IMR-90 (cell line): ENCODE measurements at regions not wholly inside any gene's neighbourhood (a gene's known extent, or its start where the extent isn't known, plus 50 kb on each side); places are given as distances from the start of the nearest gene placed in this dataset.

Experiments used
- ATAC-seq: fragments of 200-7000 bp; cut with Tn5 transposase; 2 replicates; pipeline ENCODE4 v1.9.1; 2020; ENCODE audit warnings: low read depth, mild to moderate bottlenecking, moderate library complexity
- BruUV-seq: library from RNA; stranded (reverse); fragments of 400-500 nt; replicated peaks from 2 replicates; lab custom pipeline; 2021; lab: Mats Ljungman, UMichigan
- CTCF ChIA-PET: fragments of 300-600 bp; formaldehyde crosslinking; extraction: SDS; loops from one replicate; lab custom pipeline; 2021; ENCODE audit warnings: antibody characterized with exemption; lab: Yijun Ruan, JAX
- POLR2A ChIA-PET: fragments of 300-600 bp; sonication (Branson Sonifier 250); formaldehyde crosslinking; loops from one replicate; lab custom pipeline; 2022; ENCODE audit warnings: antibody characterized with exemption; ENCODE audit not compliant: unreplicated experiment; lab: Charles Lee
- DNase-seq: peaks from one replicate; pipeline ENCODE4 v3.0.0; 2013
- H2AFZ ChIP-seq: replicated peaks from 2 replicates; pipeline ENCODE3; 2013; ENCODE audit warnings: low read length, mild to moderate bottlenecking; ENCODE audit not compliant: poor library complexity
- H2AK5ac ChIP-seq: 2 replicates; pipeline ENCODE4 v1.6.1; 2013; ENCODE audit warnings: low read depth, low read length, inconsistent platforms
- H2AK9ac ChIP-seq: replicated peaks from 2 replicates; pipeline ENCODE3; 2013; ENCODE audit warnings: mild to moderate bottlenecking, low read depth, low read length, moderate library complexity; ENCODE audit not compliant: poor library complexity
- H2BK120ac ChIP-seq: 2 replicates; pipeline ENCODE4 v1.6.1; 2013; ENCODE audit warnings: low read depth, low read length, inconsistent platforms
- H2BK15ac ChIP-seq: 3 replicates; pipeline ENCODE4 v1.6.1; 2013; ENCODE audit warnings: low read depth, low read length, inconsistent platforms
- H2BK20ac ChIP-seq: 2 replicates; pipeline ENCODE4 v1.6.1; 2013; ENCODE audit warnings: low read depth, mild to moderate bottlenecking, inconsistent platforms, low read length, moderate library complexity
- H2BK5ac ChIP-seq: 2 replicates; pipeline ENCODE4 v1.6.1; 2013; ENCODE audit warnings: mild to moderate bottlenecking, low read depth, low read length, inconsistent platforms; ENCODE audit not compliant: poor library complexity, severe bottlenecking
- H3K14ac ChIP-seq: replicated peaks from 2 replicates; pipeline ENCODE4 v1.6.1; 2013; ENCODE audit warnings: low read depth, low read length, inconsistent platforms
- H3K18ac ChIP-seq: 2 replicates; pipeline ENCODE4 v1.6.1; 2013; ENCODE audit warnings: low read depth, low read length, control low read depth
- H3K23ac ChIP-seq: 2 replicates; pipeline ENCODE4 v1.6.1; 2013; ENCODE audit warnings: low read depth, low read length, inconsistent platforms
- H3K27ac ChIP-seq: 2 replicates; pipeline ENCODE4 v1.5.1; 2013; ENCODE audit warnings: mild to moderate bottlenecking, control low read depth, low read length; ENCODE audit not compliant: insufficient read depth
- H3K27me3 ChIP-seq: 2 replicates; pipeline ENCODE4 v1.6.1; 2013; ENCODE audit warnings: low read length; ENCODE audit not compliant: control insufficient read depth, insufficient read depth
- H3K36me3 ChIP-seq: 2 replicates; pipeline ENCODE4 v1.6.1; 2013; ENCODE audit warnings: low read length, mixed read lengths; ENCODE audit not compliant: control insufficient read depth, insufficient read depth
- H3K4ac ChIP-seq: 2 replicates; pipeline ENCODE4 v1.6.1; 2013; ENCODE audit warnings: low read depth, low read length, inconsistent platforms
- H3K4me1 ChIP-seq: 2 replicates; pipeline ENCODE4 v1.6.1; 2013; ENCODE audit warnings: low read length, mixed read lengths; ENCODE audit not compliant: control insufficient read depth, insufficient read depth
- H3K4me2 ChIP-seq: 2 replicates; pipeline ENCODE4 v1.6.1; 2013; ENCODE audit warnings: low read depth, mild to moderate bottlenecking, control low read depth, low read length, moderate library complexity
- H3K4me3 ChIP-seq: 2 replicates; pipeline ENCODE4 v1.5.1; 2013; ENCODE audit warnings: low read depth, mild to moderate bottlenecking, control low read depth, low read length, moderate library complexity; ENCODE audit not compliant: insufficient read depth
- H3K56ac ChIP-seq: 2 replicates; pipeline ENCODE4 v1.6.1; 2013; ENCODE audit warnings: low read length, inconsistent platforms; ENCODE audit not compliant: insufficient read depth; ENCODE audit errors: extremely low read depth
- H3K79me1 ChIP-seq, 2 experiments: 2 replicates each; pipeline ENCODE4 v1.6.1; 2013; ENCODE audit warnings: low read length in 2 of 2, inconsistent platforms in 1 of 2, low read depth in 1 of 2
- H3K9ac ChIP-seq: 2 replicates; pipeline ENCODE4 v1.6.1; 2013; ENCODE audit warnings: low read depth, low read length, control low read depth
- H3K9me1 ChIP-seq: 2 replicates; pipeline ENCODE4 v1.6.1; 2013; ENCODE audit warnings: low read length, inconsistent platforms; ENCODE audit not compliant: insufficient read depth
- H3K9me3 ChIP-seq: 2 replicates; pipeline ENCODE4 v1.6.1; 2013; ENCODE audit warnings: low read length; ENCODE audit not compliant: control insufficient read depth, insufficient read depth
- H4K20me1 ChIP-seq: 2 replicates; pipeline ENCODE4 v1.6.1; 2013; ENCODE audit warnings: low read length, inconsistent platforms; ENCODE audit not compliant: insufficient read depth
- H4K5ac ChIP-seq: 2 replicates; pipeline ENCODE4 v1.6.1; 2013; ENCODE audit warnings: mild to moderate bottlenecking, low read depth, low read length, control low read depth
- H4K8ac ChIP-seq, 2 experiments: 2 replicates each; pipeline ENCODE4 v1.6.1; 2013; ENCODE audit warnings: low read depth in 2 of 2, low read length in 2 of 2, control low read depth in 1 of 2, inconsistent platforms in 1 of 2
- H4K91ac ChIP-seq: 2 replicates; pipeline ENCODE4 v1.6.1; 2013; ENCODE audit warnings: low read depth, low read length, inconsistent platforms; ENCODE audit not compliant: insufficient read depth
- CEBPB ChIP-seq: IDR thresholded peaks from 2 replicates; pipeline ENCODE4 v1.6.1; 2012; ENCODE audit warnings: low read depth, low read length, improper control_type of control experiment
- CHD1 ChIP-seq: IDR thresholded peaks from 2 replicates; pipeline ENCODE4 v1.6.1; 2012; ENCODE audit warnings: low read depth, low read length, improper control_type of control experiment
- CTCF ChIP-seq: conservative IDR thresholded peaks from 2 replicates; pipeline ENCODE4 v1.5.1; 2012; ENCODE audit warnings: mild to moderate bottlenecking, low read depth, low read length, improper control_type of control experiment
- ELK1 ChIP-seq: fragments of 150-350 bp; IDR thresholded peaks from 2 replicates; pipeline ENCODE4 v1.6.1; 2016; ENCODE audit warnings: low read depth, mild to moderate bottlenecking, low read length, moderate library complexity, borderline replicate concordance
- FOS ChIP-seq: fragments of 150-350 bp; IDR thresholded peaks from 2 replicates; pipeline ENCODE4 v1.6.1; 2016; ENCODE audit warnings: low read depth, low read length
- MAFK ChIP-seq: IDR thresholded peaks from 2 replicates; pipeline ENCODE4 v1.6.1; 2012; ENCODE audit warnings: low read depth, low read length, improper control_type of control experiment
- MXI1 ChIP-seq: IDR thresholded peaks from 2 replicates; pipeline ENCODE4 v1.6.1; 2012; ENCODE audit warnings: low read depth, mild to moderate bottlenecking, low read length, moderate library complexity, borderline replicate concordance
- NFE2L2 ChIP-seq: fragments of 150-350 bp; IDR thresholded peaks from 2 replicates; pipeline ENCODE4 v1.6.1; 2016; ENCODE audit warnings: low read depth, mild to moderate bottlenecking, low read length
- POLR2A ChIP-seq: IDR thresholded peaks from 2 replicates; pipeline ENCODE4 v1.6.1; 2012; ENCODE audit warnings: mild to moderate bottlenecking, low read depth, low read length
- RCOR1 ChIP-seq: IDR thresholded peaks from 2 replicates; pipeline ENCODE4 v1.6.1; 2012; ENCODE audit warnings: mild to moderate bottlenecking, low read length, improper control_type of control experiment; ENCODE audit not compliant: insufficient replicate concordance
- RFX5 ChIP-seq: IDR thresholded peaks from 2 replicates; pipeline ENCODE4 v1.8.0; 2012; ENCODE audit warnings: low read depth, mild to moderate bottlenecking, low read length, moderate library complexity
- USF2 ChIP-seq: fragments of 150-350 bp; IDR thresholded peaks from 2 replicates; pipeline ENCODE4 v1.6.1; 2017; ENCODE audit warnings: mild to moderate bottlenecking, antibody characterized with exemption, low read length, low read depth
- WGBS, 2 experiments: methylation state at CpG; one replicate each; pipeline versions ENCODE4 v1.1.5 to v1.1.7; 2013; ENCODE audit warnings: missing lambda C conversion rate in 2 of 2; ENCODE audit not compliant: insufficient read length in 1 of 2; ENCODE audit errors: extremely low coverage in 2 of 2; 5-methylcytosine and 5-hydroxymethylcytosine counted together
- dilution Hi-C: fragments of 300-500 bp; cut with HindIII; formaldehyde crosslinking; loops from one replicate; pipeline ENCODE4 v1.14.3; 2018; ENCODE audit warnings: low sequenced_read_pairs; ENCODE audit not compliant: unreplicated experiment
- in situ Hi-C: fragments of 300-500 bp; cut with MboI; formaldehyde crosslinking; loops from 3 replicates; pipeline ENCODE4 v1.14.3; 2019; ENCODE audit warnings: low sequenced_read_pairs, inconsistent platforms, mixed read lengths
- intact Hi-C: fragments of 100-400 bp; cut with micrococcal nuclease; formaldehyde crosslinking; loops from 2 replicates; pipeline ENCODE4 v1.10.0; 2022

GRCh38 chr13:111584870-111585269 is 264.4 kb downstream of the TEX29 start:
- no peak overlapping the region for H4K5ac ChIP-seq
- H3K9me1 ChIP-seq = no peaks in the 10 kb centered on the region
- no peak overlapping the region for H4K91ac ChIP-seq
- H3K23ac ChIP-seq = no peak overlapping the region
- intact Hi-C loops (no loop called here), in situ Hi-C loops (no loop called here), dilution Hi-C loops (no loop called here)
- H3K27me3 ChIP-seq = no peaks in the 10 kb centered on the region
- peaks cover 40% of the 10 kb centered on the region for H3K9me3 ChIP-seq
- no peak overlapping the region for H3K4me2 ChIP-seq
- no peaks in the 10 kb centered on the region for H3K79me1 ChIP-seq
- no peak overlapping the region for H2BK20ac ChIP-seq
- no peak overlapping the region for H2BK5ac ChIP-seq
- no peak overlapping the region for H2AFZ ChIP-seq
- no TSS peak for BruUV-seq
- H3K56ac ChIP-seq = no peak overlapping the region
- H3K4ac ChIP-seq = no peak overlapping the region
- ChIA-PET CTCF (no interaction called here), POLR2A (no interaction called here)
- H3K18ac ChIP-seq = no peak overlapping the region
- H4K20me1 ChIP-seq = no peaks in the 10 kb centered on the region
- no peak for ATAC-seq
- TF ChIP-seq CTCF = no peak
- TF ChIP-seq ELK1 = no peak
- TF ChIP-seq RCOR1 = no peak
- no peak for TF ChIP-seq MXI1
- no peak for TF ChIP-seq FOS
- TF ChIP-seq CEBPB = no peak
- no peak for TF ChIP-seq POLR2A
- no peak for TF ChIP-seq MAFK
- TF ChIP-seq USF2 = no peak
- TF ChIP-seq RFX5 = no peak
- TF ChIP-seq CHD1 = no peak
- no peak for TF ChIP-seq NFE2L2
- no peak overlapping the region for H3K14ac ChIP-seq
- no peak overlapping the region for H2AK5ac ChIP-seq
- no peaks in the 10 kb centered on the region for H3K4me1 ChIP-seq
- no peak overlapping the region for H3K9ac ChIP-seq
- H4K8ac ChIP-seq = no peak overlapping the region
- 30% methylated on average over 2 of the region's 13 CpGs; no CpG with 5 or more reads in 1 of the 2 experiments for WGBS, 2 experiments
- no peaks in the 10 kb centered on the region for H3K36me3 ChIP-seq
- no peak overlapping the region for H2BK120ac ChIP-seq
- H3K4me3 ChIP-seq = no peak overlapping the region
- DNase-seq = no peak
- no peak overlapping the region for H3K27ac ChIP-seq
- H2AK9ac ChIP-seq = no peak overlapping the region
- H2BK15ac ChIP-seq = no peak overlapping the region
